IMR-90 (cell line): ENCODE measurements at regions not wholly inside any gene's neighbourhood (a gene's known extent, or its start where the extent isn't known, plus 50 kb on each side); places are given as distances from the start of the nearest gene placed in this dataset.

Source experiments
- ATAC-seq: fragments of 200-7000 bp; cut with Tn5 transposase; 2 replicates; pipeline ENCODE4 v1.9.1; 2020; ENCODE audit warnings: low read depth, mild to moderate bottlenecking, moderate library complexity
- BruUV-seq: library from RNA; stranded (reverse); fragments of 400-500 nt; replicated peaks from 2 replicates; lab custom pipeline; 2021; lab: Mats Ljungman, UMichigan
- CTCF ChIA-PET: fragments of 300-600 bp; formaldehyde crosslinking; extraction: SDS; loops from one replicate; lab custom pipeline; 2021; ENCODE audit warnings: antibody characterized with exemption; lab: Yijun Ruan, JAX
- POLR2A ChIA-PET: fragments of 300-600 bp; sonication (Branson Sonifier 250); formaldehyde crosslinking; loops from one replicate; lab custom pipeline; 2022; ENCODE audit warnings: antibody characterized with exemption; ENCODE audit not compliant: unreplicated experiment; lab: Charles Lee
- DNase-seq: peaks from one replicate; pipeline ENCODE4 v3.0.0; 2013
- H2AFZ ChIP-seq: replicated peaks from 2 replicates; pipeline ENCODE3; 2013; ENCODE audit warnings: low read length, mild to moderate bottlenecking; ENCODE audit not compliant: poor library complexity
- H2AK5ac ChIP-seq: 2 replicates; pipeline ENCODE4 v1.6.1; 2013; ENCODE audit warnings: low read depth, low read length, inconsistent platforms
- H2AK9ac ChIP-seq: replicated peaks from 2 replicates; pipeline ENCODE3; 2013; ENCODE audit warnings: mild to moderate bottlenecking, low read depth, low read length, moderate library complexity; ENCODE audit not compliant: poor library complexity
- H2BK120ac ChIP-seq: 2 replicates; pipeline ENCODE4 v1.6.1; 2013; ENCODE audit warnings: low read depth, low read length, inconsistent platforms
- H2BK15ac ChIP-seq: 3 replicates; pipeline ENCODE4 v1.6.1; 2013; ENCODE audit warnings: low read depth, low read length, inconsistent platforms
- H2BK20ac ChIP-seq: 2 replicates; pipeline ENCODE4 v1.6.1; 2013; ENCODE audit warnings: low read depth, mild to moderate bottlenecking, inconsistent platforms, low read length, moderate library complexity
- H2BK5ac ChIP-seq: 2 replicates; pipeline ENCODE4 v1.6.1; 2013; ENCODE audit warnings: mild to moderate bottlenecking, low read depth, low read length, inconsistent platforms; ENCODE audit not compliant: poor library complexity, severe bottlenecking
- H3K14ac ChIP-seq: replicated peaks from 2 replicates; pipeline ENCODE4 v1.6.1; 2013; ENCODE audit warnings: low read depth, low read length, inconsistent platforms
- H3K18ac ChIP-seq: 2 replicates; pipeline ENCODE4 v1.6.1; 2013; ENCODE audit warnings: low read depth, low read length, control low read depth
- H3K23ac ChIP-seq: 2 replicates; pipeline ENCODE4 v1.6.1; 2013; ENCODE audit warnings: low read depth, low read length, inconsistent platforms
- H3K27ac ChIP-seq: 2 replicates; pipeline ENCODE4 v1.5.1; 2013; ENCODE audit warnings: mild to moderate bottlenecking, control low read depth, low read length; ENCODE audit not compliant: insufficient read depth
- H3K27me3 ChIP-seq: 2 replicates; pipeline ENCODE4 v1.6.1; 2013; ENCODE audit warnings: low read length; ENCODE audit not compliant: control insufficient read depth, insufficient read depth
- H3K36me3 ChIP-seq: 2 replicates; pipeline ENCODE4 v1.6.1; 2013; ENCODE audit warnings: low read length, mixed read lengths; ENCODE audit not compliant: control insufficient read depth, insufficient read depth
- H3K4ac ChIP-seq: 2 replicates; pipeline ENCODE4 v1.6.1; 2013; ENCODE audit warnings: low read depth, low read length, inconsistent platforms
- H3K4me1 ChIP-seq: 2 replicates; pipeline ENCODE4 v1.6.1; 2013; ENCODE audit warnings: low read length, mixed read lengths; ENCODE audit not compliant: control insufficient read depth, insufficient read depth
- H3K4me2 ChIP-seq: 2 replicates; pipeline ENCODE4 v1.6.1; 2013; ENCODE audit warnings: low read depth, mild to moderate bottlenecking, control low read depth, low read length, moderate library complexity
- H3K4me3 ChIP-seq: 2 replicates; pipeline ENCODE4 v1.5.1; 2013; ENCODE audit warnings: low read depth, mild to moderate bottlenecking, control low read depth, low read length, moderate library complexity; ENCODE audit not compliant: insufficient read depth
- H3K56ac ChIP-seq: 2 replicates; pipeline ENCODE4 v1.6.1; 2013; ENCODE audit warnings: low read length, inconsistent platforms; ENCODE audit not compliant: insufficient read depth; ENCODE audit errors: extremely low read depth
- H3K79me1 ChIP-seq, 2 experiments: 2 replicates each; pipeline ENCODE4 v1.6.1; 2013; ENCODE audit warnings: low read length in 2 of 2, inconsistent platforms in 1 of 2, low read depth in 1 of 2
- H3K9ac ChIP-seq: 2 replicates; pipeline ENCODE4 v1.6.1; 2013; ENCODE audit warnings: low read depth, low read length, control low read depth
- H3K9me1 ChIP-seq: 2 replicates; pipeline ENCODE4 v1.6.1; 2013; ENCODE audit warnings: low read length, inconsistent platforms; ENCODE audit not compliant: insufficient read depth
- H3K9me3 ChIP-seq: 2 replicates; pipeline ENCODE4 v1.6.1; 2013; ENCODE audit warnings: low read length; ENCODE audit not compliant: control insufficient read depth, insufficient read depth
- H4K20me1 ChIP-seq: 2 replicates; pipeline ENCODE4 v1.6.1; 2013; ENCODE audit warnings: low read length, inconsistent platforms; ENCODE audit not compliant: insufficient read depth
- H4K5ac ChIP-seq: 2 replicates; pipeline ENCODE4 v1.6.1; 2013; ENCODE audit warnings: mild to moderate bottlenecking, low read depth, low read length, control low read depth
- H4K8ac ChIP-seq, 2 experiments: 2 replicates each; pipeline ENCODE4 v1.6.1; 2013; ENCODE audit warnings: low read depth in 2 of 2, low read length in 2 of 2, control low read depth in 1 of 2, inconsistent platforms in 1 of 2
- H4K91ac ChIP-seq: 2 replicates; pipeline ENCODE4 v1.6.1; 2013; ENCODE audit warnings: low read depth, low read length, inconsistent platforms; ENCODE audit not compliant: insufficient read depth
- BHLHE40 ChIP-seq: fragments of 150-350 bp; IDR thresholded peaks from 2 replicates; pipeline ENCODE4 v1.6.1; 2016; ENCODE audit warnings: mild to moderate bottlenecking, low read depth, low read length
- CEBPB ChIP-seq: IDR thresholded peaks from 2 replicates; pipeline ENCODE4 v1.6.1; 2012; ENCODE audit warnings: low read depth, low read length, improper control_type of control experiment
- CHD1 ChIP-seq: IDR thresholded peaks from 2 replicates; pipeline ENCODE4 v1.6.1; 2012; ENCODE audit warnings: low read depth, low read length, improper control_type of control experiment
- CTCF ChIP-seq: conservative IDR thresholded peaks from 2 replicates; pipeline ENCODE4 v1.5.1; 2012; ENCODE audit warnings: mild to moderate bottlenecking, low read depth, low read length, improper control_type of control experiment
- ELK1 ChIP-seq: fragments of 150-350 bp; IDR thresholded peaks from 2 replicates; pipeline ENCODE4 v1.6.1; 2016; ENCODE audit warnings: low read depth, mild to moderate bottlenecking, low read length, moderate library complexity, borderline replicate concordance
- FOS ChIP-seq: fragments of 150-350 bp; IDR thresholded peaks from 2 replicates; pipeline ENCODE4 v1.6.1; 2016; ENCODE audit warnings: low read depth, low read length
- MAFK ChIP-seq: IDR thresholded peaks from 2 replicates; pipeline ENCODE4 v1.6.1; 2012; ENCODE audit warnings: low read depth, low read length, improper control_type of control experiment
- MAZ ChIP-seq: IDR thresholded peaks from 2 replicates; pipeline ENCODE4 v1.6.1; 2012; ENCODE audit warnings: low read depth, mild to moderate bottlenecking, low read length, improper control_type of control experiment, moderate library complexity, borderline replicate concordance
- MXI1 ChIP-seq: IDR thresholded peaks from 2 replicates; pipeline ENCODE4 v1.6.1; 2012; ENCODE audit warnings: low read depth, mild to moderate bottlenecking, low read length, moderate library complexity, borderline replicate concordance
- NFE2L2 ChIP-seq: fragments of 150-350 bp; IDR thresholded peaks from 2 replicates; pipeline ENCODE4 v1.6.1; 2016; ENCODE audit warnings: low read depth, mild to moderate bottlenecking, low read length
- POLR2A ChIP-seq: IDR thresholded peaks from 2 replicates; pipeline ENCODE4 v1.6.1; 2012; ENCODE audit warnings: mild to moderate bottlenecking, low read depth, low read length
- RAD21 ChIP-seq: IDR thresholded peaks from 2 replicates; pipeline ENCODE4 v1.6.1; 2012; ENCODE audit warnings: low read length, improper control_type of control experiment
- RCOR1 ChIP-seq: IDR thresholded peaks from 2 replicates; pipeline ENCODE4 v1.6.1; 2012; ENCODE audit warnings: mild to moderate bottlenecking, low read length, improper control_type of control experiment; ENCODE audit not compliant: insufficient replicate concordance
- RFX5 ChIP-seq: IDR thresholded peaks from 2 replicates; pipeline ENCODE4 v1.8.0; 2012; ENCODE audit warnings: low read depth, mild to moderate bottlenecking, low read length, moderate library complexity
- SMC3 ChIP-seq: fragments of 150-350 bp; IDR thresholded peaks from 2 replicates; pipeline ENCODE4 v1.6.1; 2016; ENCODE audit warnings: low read depth, mild to moderate bottlenecking, antibody characterized with exemption, low read length, moderate library complexity
- WGBS, 2 experiments: methylation state at CpG; one replicate each; pipeline versions ENCODE4 v1.1.5 to v1.1.7; 2013; ENCODE audit warnings: missing lambda C conversion rate in 2 of 2; ENCODE audit not compliant: insufficient read length in 1 of 2; ENCODE audit errors: extremely low coverage in 2 of 2; 5-methylcytosine and 5-hydroxymethylcytosine counted together
- dilution Hi-C: fragments of 300-500 bp; cut with HindIII; formaldehyde crosslinking; loops from one replicate; pipeline ENCODE4 v1.14.3; 2018; ENCODE audit warnings: low sequenced_read_pairs; ENCODE audit not compliant: unreplicated experiment
- in situ Hi-C: fragments of 300-500 bp; cut with MboI; formaldehyde crosslinking; loops from 3 replicates; pipeline ENCODE4 v1.14.3; 2019; ENCODE audit warnings: low sequenced_read_pairs, inconsistent platforms, mixed read lengths
- intact Hi-C: fragments of 100-400 bp; cut with micrococcal nuclease; formaldehyde crosslinking; loops from 2 replicates; pipeline ENCODE4 v1.10.0; 2022
- TF ChIP-seq, protein P1 (sequence below): fragments of 150-350 bp; IDR thresholded peaks from 2 replicates; pipeline ENCODE4 v1.6.1; 2017; ENCODE audit warnings: mild to moderate bottlenecking, antibody characterized with exemption, low read length, low read depth

DNA sequence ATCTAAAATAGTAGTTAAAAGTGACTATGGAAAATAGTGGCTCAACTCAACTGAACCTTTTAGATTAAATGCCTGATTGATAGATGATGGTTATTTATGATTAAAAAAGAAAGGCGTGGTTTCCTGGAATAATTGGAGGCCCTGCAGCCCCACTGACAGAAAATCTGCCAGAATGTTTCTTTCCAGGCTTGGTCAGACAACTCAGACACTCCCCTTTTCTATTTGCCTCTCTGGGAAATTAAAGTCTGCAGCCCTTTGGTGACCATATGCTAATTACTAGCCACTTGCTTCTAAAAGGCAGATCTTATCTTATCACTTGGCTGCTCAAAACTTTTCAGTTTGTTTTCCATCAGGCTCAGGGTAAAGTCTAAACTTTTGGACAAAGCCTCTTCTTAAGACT lies 506.0 kb downstream of the TMEM114 start:
- ChIA-PET CTCF (no interaction called here), POLR2A (no interaction called here)
- no CpG with 5 or more reads among the region's 1 CpG for WGBS, 2 experiments
- ATAC-seq (no peak), DNase-seq (no peak)
- H3K56ac ChIP-seq = no peak overlapping the region
- no peak overlapping the region for H4K8ac ChIP-seq
- peaks cover 16% of the 10 kb centered on the region for H3K9me3 ChIP-seq
- no peak overlapping the region for H3K14ac ChIP-seq
- no peaks in the 10 kb centered on the region for H3K4me1 ChIP-seq
- H4K5ac ChIP-seq = no peak overlapping the region
- BruUV-seq = no TSS peak
- no peak overlapping the region for H2AK9ac ChIP-seq
- in situ Hi-C loops (no loop called here), intact Hi-C loops (no loop called here), dilution Hi-C loops (no loop called here)
- H3K4ac ChIP-seq = no peak overlapping the region
- H3K9me1 ChIP-seq = no peaks in the 10 kb centered on the region
- no peak overlapping the region for H3K18ac ChIP-seq
- H4K91ac ChIP-seq = no peak overlapping the region
- H3K4me2 ChIP-seq = no peak overlapping the region
- H2BK120ac ChIP-seq = no peak overlapping the region
- no peak overlapping the region for H2AFZ ChIP-seq
- H4K20me1 ChIP-seq = no peaks in the 10 kb centered on the region
- H3K4me3 ChIP-seq = no peak overlapping the region
- H2AK5ac ChIP-seq = no peak overlapping the region
- H3K9ac ChIP-seq = no peak overlapping the region
- no peak overlapping the region for H3K23ac ChIP-seq
- H3K27ac ChIP-seq = no peak overlapping the region
- H3K79me1 ChIP-seq = no peaks in the 10 kb centered on the region
- H2BK20ac ChIP-seq = no peak overlapping the region
- H2BK5ac ChIP-seq = no peak overlapping the region
- no peak for TF ChIP-seq NFE2L2
- no peak for TF ChIP-seq RFX5
- TF ChIP-seq ELK1 = no peak
- TF ChIP-seq BHLHE40 = no peak
- TF ChIP-seq MAZ = no peak
- no peak for TF ChIP-seq FOS
- no peak for TF ChIP-seq CEBPB
- TF ChIP-seq, protein P1, sequence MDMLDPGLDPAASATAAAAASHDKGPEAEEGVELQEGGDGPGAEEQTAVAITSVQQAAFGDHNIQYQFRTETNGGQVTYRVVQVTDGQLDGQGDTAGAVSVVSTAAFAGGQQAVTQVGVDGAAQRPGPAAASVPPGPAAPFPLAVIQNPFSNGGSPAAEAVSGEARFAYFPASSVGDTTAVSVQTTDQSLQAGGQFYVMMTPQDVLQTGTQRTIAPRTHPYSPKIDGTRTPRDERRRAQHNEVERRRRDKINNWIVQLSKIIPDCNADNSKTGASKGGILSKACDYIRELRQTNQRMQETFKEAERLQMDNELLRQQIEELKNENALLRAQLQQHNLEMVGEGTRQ = no peak
- TF ChIP-seq MXI1 = no peak
- no peak for TF ChIP-seq RAD21
- no peak for TF ChIP-seq MAFK
- TF ChIP-seq CHD1 = no peak
- no peak for TF ChIP-seq CTCF
- no peak for TF ChIP-seq SMC3
- no peak for TF ChIP-seq POLR2A
- TF ChIP-seq RCOR1 = no peak
- H3K36me3 ChIP-seq = no peaks in the 10 kb centered on the region
- no peak overlapping the region for H2BK15ac ChIP-seq
- H3K27me3 ChIP-seq = no peaks in the 10 kb centered on the region
